Effector memory CD8-positive, alpha-beta T cell (primary cell): ENCODE measurements at regions not wholly inside any gene's neighbourhood (a gene's known extent, or its start where the extent isn't known, plus 50 kb on each side); places are given as distances from the start of the nearest gene placed in this dataset.

ENCODE experiments used
- ATAC-seq: fragments of 150-1000 bp; cut with Tn5 transposase; replicated peaks from 2 replicates; pipeline ENCODE4 v1.10.0; 2021; ENCODE audit warnings: mild to moderate bottlenecking, moderate library complexity
- DNase-seq, 3 experiments: peaks; one replicate each; pipeline ENCODE4 v3.0.0; 2021
- H3K27ac Mint-ChIP-seq, 2 donors: one replicate each; pipeline ENCODE4 v1.8.0; 2022; ENCODE audit warnings: mild to moderate bottlenecking in 2 of 2, mixed read lengths in 2 of 2, moderate library complexity in 2 of 2
- H3K27me3 Mint-ChIP-seq, 2 donors: one replicate each; pipeline ENCODE4 v1.8.0; 2022; ENCODE audit warnings: mixed read lengths in 2 of 2
- H3K36me3 Mint-ChIP-seq: one replicate; pipeline ENCODE4 v1.8.0; 2022; ENCODE audit warnings: mild to moderate bottlenecking, moderate library complexity, mixed read lengths; ENCODE audit not compliant: insufficient read depth
- H3K4me1 Mint-ChIP-seq, 2 donors: one replicate each; pipeline ENCODE4 v1.8.0; 2022; ENCODE audit warnings: low read depth in 2 of 2, mixed read lengths in 2 of 2
- H3K4me3 Mint-ChIP-seq, 2 donors: one replicate each; pipeline ENCODE4 v1.8.0; 2022; ENCODE audit warnings: mild to moderate bottlenecking in 2 of 2, mixed read lengths in 2 of 2, moderate library complexity in 2 of 2
- H3K9me3 Mint-ChIP-seq, 2 donors: one replicate each; pipeline ENCODE4 v1.8.0; 2022; ENCODE audit warnings: mixed read lengths in 2 of 2

- Mint-ChIP-seq H3K9me3 (peaks cover 0 to 3% of the 10 kb centered on the region in 2 donors), H3K4me3 (no peak overlapping the region), H3K36me3 (peaks cover 2% of the 10 kb centered on the region), H3K27ac (no peak overlapping the region), H3K27me3 (peaks cover 57 to 77% of the 10 kb centered on the region in 2 donors), H3K4me1 (peaks cover 0 to 2% of the 10 kb centered on the region in 2 donors)
- DNase-seq, result no peak
- no peak for ATAC-seq
These were observed 57.8 kb downstream of the SPATA19 start for GRCh38 chr11:133787379-133788141.

GRCh38 chr11:133785795-133786340, 59.4 kb downstream of the SPATA19 start:
- H3K27ac Mint-ChIP-seq, result no peak overlapping the region
- H3K9me3 Mint-ChIP-seq, result peaks cover 0 to 3% of the 10 kb centered on the region in 2 donors
- H3K4me3 Mint-ChIP-seq, result no peak overlapping the region
- peaks cover 58 to 75% of the 10 kb centered on the region in 2 donors for H3K27me3 Mint-ChIP-seq
- ATAC-seq (no peak), DNase-seq (no peak)
- peaks cover 1% of the 10 kb centered on the region for H3K36me3 Mint-ChIP-seq
- H3K4me1 Mint-ChIP-seq, result peaks cover 0 to 2% of the 10 kb centered on the region in 2 donors

- Mint-ChIP-seq H3K27me3 (peaks cover 52 to 67% of the 10 kb centered on the region in 2 donors), H3K27ac (no peak overlapping the region), H3K9me3 (peaks cover 0 to 6% of the 10 kb centered on the region in 2 donors), H3K4me1 (peaks cover 0 to 2% of the 10 kb centered on the region in 2 donors), H3K36me3 (no peaks in the 10 kb centered on the region), H3K4me3 (no peak overlapping the region)
- no peak for DNase-seq
- no peak for ATAC-seq
These were observed 61.0 kb downstream of the SPATA19 start for GRCh38 chr11:133784359-133784758.

- ATAC-seq (no peak), DNase-seq (no peak)
- peaks cover 0 to 6% of the 10 kb centered on the region in 2 donors for H3K9me3 Mint-ChIP-seq
- peaks cover 3% of the 10 kb centered on the region for H3K36me3 Mint-ChIP-seq
- H3K27ac Mint-ChIP-seq, result no peak overlapping the region
- H3K27me3 Mint-ChIP-seq, result peaks cover 42 to 48% of the 10 kb centered on the region in 2 donors
- H3K4me1 Mint-ChIP-seq, result no peaks in the 10 kb centered on the region
- H3K4me3 Mint-ChIP-seq, result no peak overlapping the region
These were observed 63.1 kb downstream of the SPATA19 start for GRCh38 chr11:133782116-133782725.

GRCh38 chr11:133778161-133778560, 67.2 kb downstream of the SPATA19 start:
- Mint-ChIP-seq H3K4me1 (no peaks in the 10 kb centered on the region), H3K36me3 (peaks cover 3% of the 10 kb centered on the region), H3K4me3 (no peak overlapping the region), H3K9me3 (peaks cover 0 to 4% of the 10 kb centered on the region in 2 donors), H3K27me3 (peaks cover 14 to 17% of the 10 kb centered on the region in 2 donors), H3K27ac (no peak overlapping the region)
- ATAC-seq (no peak), DNase-seq (no peak)

- peaks cover 8 to 15% of the 10 kb centered on the region in 2 donors for H3K27me3 Mint-ChIP-seq
- ATAC-seq (no peak), DNase-seq (no peak)
- H3K4me1 Mint-ChIP-seq, result no peaks in the 10 kb centered on the region
- H3K9me3 Mint-ChIP-seq, result peaks cover 0 to 3% of the 10 kb centered on the region in 2 donors
- no peak overlapping the region for H3K4me3 Mint-ChIP-seq
- peaks cover 3% of the 10 kb centered on the region for H3K36me3 Mint-ChIP-seq
- no peak overlapping the region for H3K27ac Mint-ChIP-seq
These were observed 68.5 kb downstream of the SPATA19 start for GRCh38 chr11:133776671-133777367.

- H3K4me1 Mint-ChIP-seq, result no peaks in the 10 kb centered on the region
- ATAC-seq (no peak), DNase-seq (no peak)
- H3K27me3 Mint-ChIP-seq, result no peaks in the 10 kb centered on the region
- H3K36me3 Mint-ChIP-seq, result peaks cover 3% of the 10 kb centered on the region
- H3K27ac Mint-ChIP-seq, result no peak overlapping the region
- peaks cover 0 to 6% of the 10 kb centered on the region in 2 donors for H3K9me3 Mint-ChIP-seq
- no peak overlapping the region for H3K4me3 Mint-ChIP-seq
These were observed 82.8 kb downstream of the SPATA19 start for GRCh38 chr11:133762538-133762937.

- H3K27me3 Mint-ChIP-seq, result peaks cover 14 to 28% of the 10 kb centered on the region in 2 donors
- H3K4me3 Mint-ChIP-seq, result no peak overlapping the region
- H3K27ac Mint-ChIP-seq, result no peak overlapping the region
- peaks cover 6 to 8% of the 10 kb centered on the region in 2 donors for H3K9me3 Mint-ChIP-seq
- H3K4me1 Mint-ChIP-seq, result no peaks in the 10 kb centered on the region
- no peak for DNase-seq
- H3K36me3 Mint-ChIP-seq, result no peaks in the 10 kb centered on the region
- no peak for ATAC-seq
These were observed 92.2 kb downstream of the SPATA19 start for GRCh38 chr11:133753150-133753549.

- Mint-ChIP-seq H3K4me3 (no peak overlapping the region), H3K27me3 (peaks cover 9 to 19% of the 10 kb centered on the region in 2 donors), H3K9me3 (peaks cover 0 to 4% of the 10 kb centered on the region in 2 donors), H3K27ac (no peak overlapping the region), H3K4me1 (no peaks in the 10 kb centered on the region), H3K36me3 (no peaks in the 10 kb centered on the region)
- ATAC-seq, result no peak
- no peak for DNase-seq
These were observed 95.5 kb downstream of the SPATA19 start for GRCh38 chr11:133749841-133750240.

GRCh38 chr11:133747409-133747808, 97.9 kb downstream of the SPATA19 start:
- H3K27me3 Mint-ChIP-seq, result peaks cover 6 to 9% of the 10 kb centered on the region in 2 donors
- no peak overlapping the region for H3K4me3 Mint-ChIP-seq
- no peak overlapping the region for H3K27ac Mint-ChIP-seq
- H3K9me3 Mint-ChIP-seq, result peaks cover 0 to 4% of the 10 kb centered on the region in 2 donors
- DNase-seq (no peak), ATAC-seq (no peak)
- H3K4me1 Mint-ChIP-seq, result no peaks in the 10 kb centered on the region
- H3K36me3 Mint-ChIP-seq, result no peaks in the 10 kb centered on the region

- H3K9me3 Mint-ChIP-seq, result peaks cover 0 to 4% of the 10 kb centered on the region in 2 donors
- H3K36me3 Mint-ChIP-seq, result no peaks in the 10 kb centered on the region
- no peak overlapping the region for H3K4me3 Mint-ChIP-seq
- no peak for DNase-seq
- ATAC-seq, result no peak
- no peaks in the 10 kb centered on the region for H3K4me1 Mint-ChIP-seq
- H3K27ac Mint-ChIP-seq, result no peak overlapping the region
- peaks cover 6 to 9% of the 10 kb centered on the region in 2 donors for H3K27me3 Mint-ChIP-seq
These were observed 98.5 kb downstream of the SPATA19 start for GRCh38 chr11:133746663-133747306.

GRCh38 chr11:133745791-133746190, 99.5 kb downstream of the SPATA19 start:
- H3K4me3 Mint-ChIP-seq, result no peak overlapping the region
- H3K27me3 Mint-ChIP-seq, result peaks cover 6 to 9% of the 10 kb centered on the region in 2 donors
- peaks cover 0 to 4% of the 10 kb centered on the region in 2 donors for H3K9me3 Mint-ChIP-seq
- H3K4me1 Mint-ChIP-seq, result no peaks in the 10 kb centered on the region
- ATAC-seq (no peak), DNase-seq (no peak)
- H3K27ac Mint-ChIP-seq, result no peak overlapping the region
- no peaks in the 10 kb centered on the region for H3K36me3 Mint-ChIP-seq

GRCh38 chr11:133742353-133742752, 103.0 kb downstream of the SPATA19 start:
- no peak overlapping the region for H3K27ac Mint-ChIP-seq
- no peak for ATAC-seq
- H3K36me3 Mint-ChIP-seq, result no peaks in the 10 kb centered on the region
- no peak overlapping the region for H3K4me3 Mint-ChIP-seq
- DNase-seq, result no peak
- no peaks in the 10 kb centered on the region for H3K4me1 Mint-ChIP-seq
- H3K9me3 Mint-ChIP-seq, result peaks cover 2 to 17% of the 10 kb centered on the region in 2 donors
- H3K27me3 Mint-ChIP-seq, result no peaks in the 10 kb centered on the region
